ENCODE measurements at regions not wholly inside any gene's neighbourhood (a gene's known extent, or its start where the extent isn't known, plus 50 kb on each side); places are given as distances from the start of the nearest gene placed in this dataset.

DNA sequence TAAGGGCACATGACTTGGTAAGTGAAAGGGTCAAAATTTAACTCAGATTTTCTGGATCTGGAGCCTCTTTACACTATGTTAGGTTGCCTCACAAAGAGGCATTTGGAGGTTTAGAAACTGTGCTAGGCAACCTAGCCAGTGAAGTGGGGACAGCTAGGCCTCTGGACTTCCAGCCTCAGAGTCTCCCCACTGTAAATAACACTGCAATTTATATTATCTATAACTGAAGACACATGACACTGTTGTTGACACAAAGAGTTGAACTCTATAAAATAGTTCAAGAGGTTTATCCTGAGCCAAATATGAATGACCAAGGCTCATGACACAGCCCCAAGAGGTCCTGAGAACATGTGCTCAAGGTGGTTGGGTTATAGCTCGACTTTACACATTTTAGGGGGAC, 74.9 kb upstream of the IQCM start:
- no peaks in the 10 kb centered on the region for H3K79me2 ChIP-seq (ENCODE audit: control insufficient read depth, insufficient read depth, low read length, poor library complexity)
- H3K36me3 ChIP-seq (ENCODE audit: control insufficient read depth in 1 of 2, insufficient read depth in 2 of 2, low read length in 2 of 2), result no peaks in the 10 kb centered on the region
- H2BK120ac ChIP-seq (ENCODE audit: insufficient read depth, low read length, poor library complexity), result no peak overlapping the region
- H2AK5ac ChIP-seq (ENCODE audit: low read length), result no peak overlapping the region
- H3K4ac ChIP-seq (ENCODE audit: low read depth, low read length), result no peak overlapping the region
- H3K18ac ChIP-seq (ENCODE audit: low read length), result no peak overlapping the region
- WGBS (ENCODE audit: extremely low coverage, insufficient coverage, insufficient read length), result no CpG with 5 or more reads among the region's 1 CpG
- DNase-seq, result no peak
- H3K23ac ChIP-seq (ENCODE audit: low read length), result no peak overlapping the region
- H2BK12ac ChIP-seq (ENCODE audit: low read length), result no peak overlapping the region
- H3K4me2 ChIP-seq (ENCODE audit: low read length), result no peak overlapping the region
- no peak overlapping the region for H4K91ac ChIP-seq (ENCODE audit: low read depth, low read length)
- no peak overlapping the region for H3K27ac ChIP-seq (ENCODE audit: low read depth, low read length)
- H3K27me3 ChIP-seq (ENCODE audit: insufficient read depth, low read length), result no peaks in the 10 kb centered on the region
- no peak overlapping the region for H3K14ac ChIP-seq (ENCODE audit: low read length)
- H3K9me3 ChIP-seq (ENCODE audit: insufficient read depth, low read depth, low read length), result no peaks in the 10 kb centered on the region
- H3K79me1 ChIP-seq (ENCODE audit: low read length), result no peaks in the 10 kb centered on the region
- H4K8ac ChIP-seq (ENCODE audit: low read depth, low read length), result no peak overlapping the region
- H3K4me1 ChIP-seq (ENCODE audit: control insufficient read depth in 1 of 2, insufficient read depth in 2 of 2, low read length in 2 of 2), result peaks cover 0 to 1% of the 10 kb centered on the region in 2 experiments
- H2BK5ac ChIP-seq (ENCODE audit: low read depth, low read length, poor library complexity), result no peak overlapping the region
- no peak overlapping the region for H3K9ac ChIP-seq (ENCODE audit: low read length)
- H3K4me3 ChIP-seq (ENCODE audit: low read depth, low read length), result no peak overlapping the region
- no peak overlapping the region for H2AFZ ChIP-seq (ENCODE audit: insufficient read depth, low read length, poor library complexity)
- H4K12ac ChIP-seq (ENCODE audit: low read depth, low read length), result no peak overlapping the region

DNA sequence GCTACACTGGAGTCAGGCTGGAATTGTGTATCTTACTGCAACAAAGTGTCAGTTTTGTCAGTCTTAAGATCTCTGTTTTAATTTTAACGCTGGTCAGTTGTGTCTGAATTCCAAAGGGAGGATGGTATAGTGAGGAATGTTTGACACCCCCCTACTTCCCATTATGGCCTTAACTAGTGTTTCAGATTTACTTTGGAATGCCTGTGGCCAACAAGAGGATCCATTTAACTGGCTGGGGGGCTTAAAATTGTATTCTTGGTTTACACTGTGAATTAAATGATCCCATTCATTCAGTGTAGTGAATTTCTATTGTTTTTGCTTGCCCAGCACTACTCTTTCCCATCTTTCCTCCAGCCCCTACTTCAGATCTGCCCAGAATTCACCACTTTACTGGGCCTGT, 75.8 kb upstream of the IQCM start:
- no CpG with 5 or more reads among the region's 1 CpG for WGBS (ENCODE audit: extremely low coverage, insufficient coverage, insufficient read length)
- Histone ChIP-seq H3K27me3 (ENCODE audit: insufficient read depth, low read length) (no peaks in the 10 kb centered on the region), H3K36me3 (ENCODE audit: control insufficient read depth in 1 of 2, insufficient read depth in 2 of 2, low read length in 2 of 2) (no peaks in the 10 kb centered on the region), H3K14ac (ENCODE audit: low read length) (no peak overlapping the region), H2BK5ac (ENCODE audit: low read depth, low read length, poor library complexity) (no peak overlapping the region), H3K4me1 (ENCODE audit: control insufficient read depth in 1 of 2, insufficient read depth in 2 of 2, low read length in 2 of 2) (peaks cover 0 to 1% of the 10 kb centered on the region in 2 experiments), H2BK120ac (ENCODE audit: insufficient read depth, low read length, poor library complexity) (no peak overlapping the region), H4K12ac (ENCODE audit: low read depth, low read length) (no peak overlapping the region), H3K79me1 (ENCODE audit: low read length) (no peaks in the 10 kb centered on the region), H3K4ac (ENCODE audit: low read depth, low read length) (no peak overlapping the region), H3K4me2 (ENCODE audit: low read length) (no peak overlapping the region), H2BK12ac (ENCODE audit: low read length) (no peak overlapping the region), H3K79me2 (ENCODE audit: control insufficient read depth, insufficient read depth, low read length, poor library complexity) (no peaks in the 10 kb centered on the region), H3K18ac (ENCODE audit: low read length) (no peak overlapping the region), H2AK5ac (ENCODE audit: low read length) (no peak overlapping the region), H3K9ac (ENCODE audit: low read length) (no peak overlapping the region), H4K8ac (ENCODE audit: low read depth, low read length) (no peak overlapping the region), H3K9me3 (ENCODE audit: insufficient read depth, low read depth, low read length) (no peaks in the 10 kb centered on the region), H2AFZ (ENCODE audit: insufficient read depth, low read length, poor library complexity) (no peak overlapping the region), H3K27ac (ENCODE audit: low read depth, low read length) (no peak overlapping the region), H3K23ac (ENCODE audit: low read length) (no peak overlapping the region), H4K91ac (ENCODE audit: low read depth, low read length) (no peak overlapping the region), H3K4me3 (ENCODE audit: low read depth, low read length) (no peak overlapping the region)
- DNase-seq, result no peak

DNA sequence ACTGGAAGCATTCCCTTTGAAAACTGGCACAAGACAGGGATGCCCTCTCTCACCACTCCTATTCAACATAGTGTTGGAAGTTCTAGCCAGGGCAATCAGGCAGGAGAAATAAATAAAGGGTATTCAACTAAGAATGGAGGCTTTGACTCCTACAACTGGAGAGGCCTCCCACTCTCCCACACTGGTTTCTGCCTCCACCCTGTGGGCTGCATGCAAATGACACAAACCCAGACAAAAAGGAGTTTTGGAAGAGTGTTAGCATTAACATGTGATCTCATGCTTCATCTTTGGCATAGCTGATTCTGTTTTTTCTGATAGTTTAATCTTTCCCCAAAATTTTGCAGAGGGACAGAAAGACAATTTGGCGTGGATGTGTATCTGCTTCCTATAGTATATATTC, 80.8 kb upstream of the IQCM start:
- no peak overlapping the region for H4K12ac ChIP-seq (ENCODE audit: low read depth, low read length)
- H2AK5ac ChIP-seq (ENCODE audit: low read length), result no peak overlapping the region
- H3K79me2 ChIP-seq (ENCODE audit: control insufficient read depth, insufficient read depth, low read length, poor library complexity), result no peaks in the 10 kb centered on the region
- H3K18ac ChIP-seq (ENCODE audit: low read length), result no peak overlapping the region
- no peak overlapping the region for H4K91ac ChIP-seq (ENCODE audit: low read depth, low read length)
- H3K4me1 ChIP-seq (ENCODE audit: control insufficient read depth in 1 of 2, insufficient read depth in 2 of 2, low read length in 2 of 2), result peaks cover 0 to 1% of the 10 kb centered on the region in 2 experiments
- H2BK12ac ChIP-seq (ENCODE audit: low read length), result no peak overlapping the region
- no peak overlapping the region for H2BK5ac ChIP-seq (ENCODE audit: low read depth, low read length, poor library complexity)
- H3K79me1 ChIP-seq (ENCODE audit: low read length), result no peaks in the 10 kb centered on the region
- H3K14ac ChIP-seq (ENCODE audit: low read length), result no peak overlapping the region
- no peaks in the 10 kb centered on the region for H3K27me3 ChIP-seq (ENCODE audit: insufficient read depth, low read length)
- H4K8ac ChIP-seq (ENCODE audit: low read depth, low read length), result no peak overlapping the region
- H2BK120ac ChIP-seq (ENCODE audit: insufficient read depth, low read length, poor library complexity), result no peak overlapping the region
- H3K23ac ChIP-seq (ENCODE audit: low read length), result no peak overlapping the region
- H3K4ac ChIP-seq (ENCODE audit: low read depth, low read length), result no peak overlapping the region
- no peak overlapping the region for H3K4me3 ChIP-seq (ENCODE audit: low read depth, low read length)
- H3K9me3 ChIP-seq (ENCODE audit: insufficient read depth, low read depth, low read length), result no peaks in the 10 kb centered on the region
- H3K4me2 ChIP-seq (ENCODE audit: low read length), result no peak overlapping the region
- no peaks in the 10 kb centered on the region for H3K36me3 ChIP-seq (ENCODE audit: control insufficient read depth in 1 of 2, insufficient read depth in 2 of 2, low read length in 2 of 2)
- peak; percentile 5 to 34 for DNase-seq
- H3K27ac ChIP-seq (ENCODE audit: low read depth, low read length), result no peak overlapping the region
- no peak overlapping the region for H2AFZ ChIP-seq (ENCODE audit: insufficient read depth, low read length, poor library complexity)
- WGBS (ENCODE audit: extremely low coverage, insufficient coverage, insufficient read length), result no CpG with 5 or more reads among the region's 1 CpG
- H3K9ac ChIP-seq (ENCODE audit: low read length), result no peak overlapping the region

DNA sequence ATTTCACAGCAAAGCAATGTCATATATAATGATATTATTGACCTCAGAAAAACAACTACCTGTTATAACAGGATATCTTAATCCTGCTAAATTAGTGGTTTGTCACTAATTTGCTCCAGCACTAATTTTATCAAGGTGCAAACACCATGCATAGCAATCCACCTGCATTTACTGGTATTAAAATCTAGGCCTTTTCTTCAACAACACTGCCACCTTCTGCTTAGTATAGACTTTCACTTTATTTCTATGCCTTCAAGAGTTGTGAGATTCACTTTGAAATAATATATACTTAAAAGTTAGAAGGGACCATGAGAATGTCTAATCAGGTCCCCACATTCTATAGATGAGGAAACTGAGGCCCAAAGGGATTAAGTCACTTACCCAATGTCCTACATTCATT, 82.1 kb upstream of the IQCM start:
- no peak overlapping the region for H4K8ac ChIP-seq (ENCODE audit: low read depth, low read length)

More for the DNA sequence above, 82.1 kb upstream of the IQCM start:
- Histone ChIP-seq H3K27me3 (ENCODE audit: insufficient read depth, low read length) (no peaks in the 10 kb centered on the region), H3K36me3 (ENCODE audit: control insufficient read depth in 1 of 2, insufficient read depth in 2 of 2, low read length in 2 of 2) (no peaks in the 10 kb centered on the region), H4K12ac (ENCODE audit: low read depth, low read length) (no peak overlapping the region), H2AK5ac (ENCODE audit: low read length) (no peak overlapping the region), H2BK120ac (ENCODE audit: insufficient read depth, low read length, poor library complexity) (no peak overlapping the region), H2BK12ac (ENCODE audit: low read length) (no peak overlapping the region), H3K4me2 (ENCODE audit: low read length) (no peak overlapping the region), H3K4ac (ENCODE audit: low read depth, low read length) (no peak overlapping the region), H3K79me2 (ENCODE audit: control insufficient read depth, insufficient read depth, low read length, poor library complexity) (no peaks in the 10 kb centered on the region), H3K14ac (ENCODE audit: low read length) (no peak overlapping the region), H4K91ac (ENCODE audit: low read depth, low read length) (no peak overlapping the region), H3K4me3 (ENCODE audit: low read depth, low read length) (no peak overlapping the region), H3K4me1 (ENCODE audit: control insufficient read depth in 1 of 2, insufficient read depth in 2 of 2, low read length in 2 of 2) (no peaks in the 10 kb centered on the region), H3K79me1 (ENCODE audit: low read length) (no peaks in the 10 kb centered on the region), H3K27ac (ENCODE audit: low read depth, low read length) (no peak overlapping the region), H3K23ac (ENCODE audit: low read length) (no peak overlapping the region), H2AFZ (ENCODE audit: insufficient read depth, low read length, poor library complexity) (no peak overlapping the region), H3K9ac (ENCODE audit: low read length) (no peak overlapping the region), H3K9me3 (ENCODE audit: insufficient read depth, low read depth, low read length) (no peaks in the 10 kb centered on the region), H3K18ac (ENCODE audit: low read length) (no peak overlapping the region), H2BK5ac (ENCODE audit: low read depth, low read length, poor library complexity) (no peak overlapping the region)
- peak in 1 of 2 donors; percentile 32 for DNase-seq

All from trophoblast cell (in vitro differentiated cells and primary cell).